GM19452 (cell line): ENCODE measurements at regions not wholly inside any gene's neighbourhood (a gene's known extent, or its start where the extent isn't known, plus 50 kb on each side); places are given as distances from the start of the nearest gene placed in this dataset.

Source experiments
- ATAC-seq: cut with Tn5 transposase; IDR thresholded peaks from one replicate; pipeline ENCODE4 v1.9.1; 2021; ENCODE audit not compliant: unreplicated experiment

DNA sequence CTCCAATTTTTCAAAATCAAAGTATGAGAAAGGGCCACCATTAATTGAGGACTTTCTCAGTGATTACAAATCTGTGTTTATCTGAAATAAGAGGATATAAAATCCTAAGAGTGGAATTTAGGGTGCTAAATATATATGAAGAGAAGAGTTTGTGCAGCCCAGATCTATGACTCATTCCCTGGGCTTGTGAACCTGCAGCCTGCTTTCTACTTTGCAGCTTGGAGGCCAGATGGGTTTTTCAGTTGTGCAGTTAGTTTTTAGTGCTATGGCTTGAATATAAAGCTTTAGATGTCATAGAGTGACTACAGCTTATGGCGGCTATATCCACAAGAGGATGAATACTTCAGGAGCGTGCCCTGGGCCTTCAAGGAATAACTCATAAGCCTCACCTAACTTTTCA lies 1391.1 kb downstream of the FSTL5 start:
- ATAC-seq, result no peak

DNA sequence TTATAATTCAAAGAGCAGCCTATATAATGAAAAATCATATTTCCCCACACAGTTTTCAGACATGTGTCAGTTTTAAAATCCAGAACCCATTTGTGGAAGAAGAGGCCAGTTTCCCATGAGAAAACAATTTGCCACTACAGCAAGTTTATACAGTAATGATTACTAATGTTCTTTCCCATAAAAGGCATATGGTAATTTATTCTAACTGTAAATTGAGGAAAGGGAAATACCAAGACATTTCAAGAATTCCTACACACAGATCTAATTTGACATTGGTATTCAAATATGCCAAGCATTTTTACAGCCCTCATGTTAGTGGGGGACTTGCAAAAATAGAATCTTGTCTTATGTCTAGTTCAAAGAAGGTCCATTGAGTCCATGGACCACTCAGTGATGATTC lies 1368.6 kb downstream of the FSTL5 start:
- no peak for ATAC-seq

DNA sequence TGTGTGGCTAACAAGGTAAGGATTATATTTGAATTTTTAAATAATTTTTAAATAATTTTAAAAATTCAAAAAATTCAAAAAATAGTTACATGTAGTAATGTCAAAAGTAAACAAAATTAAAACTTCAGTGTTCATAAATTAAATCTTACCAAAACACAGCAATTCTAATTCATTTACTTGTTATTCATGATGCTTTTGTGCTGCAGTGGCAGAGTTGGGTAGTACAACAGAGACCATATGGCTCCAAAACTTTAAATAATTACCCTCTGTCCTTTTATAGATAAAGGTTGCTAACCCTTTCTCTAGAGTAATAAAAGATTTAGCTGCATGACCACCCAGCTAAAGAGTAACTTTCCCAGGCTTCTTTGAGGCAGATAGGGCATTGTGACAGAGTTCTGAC lies 1355.6 kb downstream of the FSTL5 start:
- ATAC-seq, result no peak

DNA sequence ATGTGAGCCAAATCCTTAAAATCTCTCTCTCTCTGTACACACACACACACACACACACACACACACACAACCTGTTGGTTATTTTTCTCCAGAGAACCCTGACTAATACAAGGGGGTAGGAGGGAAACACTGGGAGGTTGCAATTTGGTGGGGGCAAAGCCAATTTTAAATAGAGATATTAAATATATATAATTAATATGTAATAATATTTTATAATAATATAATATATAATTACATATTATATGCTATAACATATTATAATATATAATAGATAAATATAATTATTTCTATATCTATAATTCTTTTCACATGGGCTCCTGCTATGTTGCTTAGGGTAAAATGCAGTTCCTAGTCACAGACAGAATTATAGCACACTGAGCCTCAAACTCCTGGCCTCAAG lies 1354.2 kb downstream of the FSTL5 start:
- no peak for ATAC-seq

DNA sequence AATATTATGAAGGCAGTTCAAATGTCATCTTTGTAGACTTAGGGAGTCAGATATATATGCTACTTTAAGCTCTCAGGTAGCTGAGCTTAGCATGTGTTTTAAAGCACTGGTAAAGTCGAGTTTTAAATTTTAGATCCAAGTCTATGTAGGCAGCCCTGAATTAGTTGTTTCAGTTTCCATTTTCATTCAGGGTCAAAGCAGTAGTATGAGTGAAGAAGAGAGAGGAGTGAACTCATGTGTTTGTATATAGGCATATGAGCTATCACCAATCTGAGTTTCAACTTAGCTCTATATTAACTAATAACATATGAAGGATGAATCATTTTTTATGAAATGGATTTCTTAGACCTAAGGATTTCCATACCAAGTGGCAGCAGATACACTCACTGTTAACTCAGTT lies 1353.4 kb downstream of the FSTL5 start:
- ATAC-seq, result no peak

DNA sequence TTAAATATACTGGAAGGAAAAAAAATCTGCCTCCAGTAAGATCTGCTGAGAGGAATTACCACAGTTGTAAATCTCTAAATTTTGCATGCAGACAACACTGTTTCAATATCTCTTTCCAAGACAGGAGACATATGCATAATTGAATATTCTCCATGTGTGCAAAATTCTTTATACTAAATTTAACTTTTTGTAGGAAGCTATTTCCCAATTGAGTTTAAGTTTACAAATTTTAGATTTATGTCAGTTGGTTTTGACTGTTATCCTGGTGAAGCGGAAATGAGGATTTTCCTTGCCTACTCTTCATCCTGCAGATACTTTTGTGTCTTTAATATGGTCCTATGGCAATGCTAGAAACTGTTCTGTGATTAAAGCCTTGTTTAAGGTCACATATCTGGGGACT lies 1352.9 kb downstream of the FSTL5 start:
- no peak for ATAC-seq

DNA sequence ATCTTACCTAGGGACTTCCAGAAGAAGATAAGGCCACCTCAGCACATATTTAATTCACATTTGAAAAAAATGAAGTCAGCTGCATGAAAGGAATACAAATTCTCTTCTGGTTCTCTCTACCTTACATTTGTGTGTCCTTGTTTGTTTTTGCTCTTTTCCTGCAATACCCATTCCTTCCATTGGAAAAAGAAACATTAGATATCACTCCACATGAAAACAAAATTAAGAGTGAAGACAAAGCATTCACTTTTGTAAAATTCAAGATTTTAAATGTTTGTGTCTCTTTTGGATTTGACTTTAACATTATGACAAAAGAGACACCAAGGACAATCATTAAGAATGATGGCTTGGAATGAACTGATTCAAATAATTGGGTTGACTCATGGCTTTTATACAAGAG lies 1351.8 kb downstream of the FSTL5 start:
- ATAC-seq, result no peak

DNA sequence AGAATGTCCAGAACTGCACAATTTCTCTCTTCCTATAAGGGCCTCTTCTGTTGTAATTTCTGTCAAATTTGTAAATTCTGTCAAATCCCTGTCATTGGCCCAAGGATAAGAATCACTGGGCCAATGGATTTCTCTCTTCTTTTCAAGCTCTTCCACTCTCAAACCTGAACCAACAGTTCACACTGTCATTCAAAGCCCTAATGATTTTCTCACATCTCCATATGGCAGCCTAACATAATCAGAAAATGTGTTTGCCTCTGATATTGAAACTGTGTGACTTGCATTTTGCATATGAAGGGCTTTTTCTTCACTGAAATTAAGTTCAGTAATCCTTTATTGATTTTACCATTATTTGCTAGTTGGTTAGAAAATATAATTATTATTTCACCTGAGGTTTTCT lies 1349.1 kb downstream of the FSTL5 start:
- no peak for ATAC-seq

DNA sequence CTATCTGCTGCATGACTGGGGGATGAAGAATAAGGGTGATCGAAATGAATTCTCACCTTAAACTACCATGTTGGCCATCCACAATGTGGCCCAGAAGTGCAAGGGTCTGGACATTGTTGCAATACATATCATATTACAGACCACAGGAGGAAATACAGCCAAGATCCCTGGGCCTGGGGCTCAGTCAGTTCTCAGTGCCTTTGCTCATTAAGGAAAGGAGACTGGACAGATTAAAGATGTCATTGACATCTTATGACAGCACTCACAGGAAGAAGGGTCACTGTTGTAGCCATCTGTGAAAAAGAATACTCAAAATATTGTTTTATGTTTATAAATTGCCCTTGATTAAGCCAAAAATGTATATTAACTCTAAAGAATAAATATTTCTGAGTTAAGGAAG lies 1345.2 kb downstream of the FSTL5 start:
- no peak for ATAC-seq

DNA sequence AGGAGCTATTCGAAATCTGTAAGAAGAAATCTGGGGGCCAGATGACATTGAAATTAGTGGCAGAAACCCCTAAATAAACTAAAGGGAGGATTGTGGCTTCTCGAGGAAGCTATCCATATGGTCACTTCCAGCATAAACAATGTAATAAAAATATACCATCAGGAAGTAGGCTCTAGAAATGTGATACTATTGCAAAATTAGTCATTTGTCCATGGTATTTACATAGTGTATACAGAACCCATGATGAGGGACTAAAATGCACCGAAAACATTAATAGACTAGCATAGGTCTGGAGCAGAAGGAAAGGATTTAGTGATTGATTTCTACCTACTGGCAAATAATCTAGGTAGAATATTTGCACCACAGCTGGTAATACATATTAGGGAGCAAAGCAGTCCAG lies 1344.0 kb downstream of the FSTL5 start:
- no peak for ATAC-seq

DNA sequence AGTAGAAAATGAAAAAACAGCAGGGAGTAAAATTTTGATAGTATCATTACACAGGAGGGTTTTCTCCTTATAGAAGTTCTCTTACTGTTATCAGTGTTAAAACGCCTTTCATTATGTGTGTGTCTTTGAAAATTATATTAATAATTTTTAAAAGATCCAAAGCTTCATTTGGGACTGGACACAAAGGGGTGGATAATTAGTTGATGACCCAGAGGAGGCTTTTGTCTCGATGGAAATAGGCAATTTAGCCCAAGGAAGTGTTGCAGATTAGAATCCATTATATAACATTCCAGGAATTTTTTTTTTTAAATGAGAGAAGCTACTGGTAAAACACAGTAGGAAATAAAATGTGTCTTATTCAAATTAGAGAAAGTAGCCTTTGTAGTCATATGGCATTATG lies 1339.3 kb downstream of the FSTL5 start:
- no peak for ATAC-seq

DNA sequence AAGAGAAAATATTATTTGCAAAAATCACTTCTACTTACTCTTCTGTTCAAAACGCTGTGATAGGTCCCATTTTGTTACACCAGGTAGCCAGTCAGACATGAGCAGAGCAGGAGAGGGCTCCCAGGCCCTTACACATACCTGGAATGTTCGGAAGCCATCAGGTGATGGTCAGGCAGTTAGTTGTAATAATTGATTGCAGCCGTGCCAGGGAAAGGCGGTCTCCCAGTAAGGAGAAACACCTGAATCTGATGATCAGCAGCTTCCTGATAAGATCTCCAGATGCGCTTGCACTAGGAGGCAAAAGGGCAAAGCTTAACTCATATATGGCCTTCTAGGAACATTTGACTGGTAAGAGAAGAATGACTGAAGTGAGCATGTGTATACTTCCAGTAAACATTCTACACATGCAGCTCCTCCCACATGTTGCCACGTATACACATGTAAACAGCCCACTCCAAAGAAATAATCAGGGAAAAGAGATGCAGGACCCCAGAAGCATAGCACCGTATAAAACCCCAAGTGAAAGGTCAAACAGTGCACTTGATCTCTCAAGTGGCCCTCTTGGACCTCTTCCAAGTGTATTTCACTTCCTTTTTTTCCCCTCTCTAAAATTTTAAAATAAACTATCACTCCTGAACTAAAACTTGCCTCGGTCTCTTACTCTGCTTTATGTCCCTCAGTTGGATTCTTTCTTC lies 1338.0 kb downstream of the FSTL5 start:
- no peak for ATAC-seq

DNA sequence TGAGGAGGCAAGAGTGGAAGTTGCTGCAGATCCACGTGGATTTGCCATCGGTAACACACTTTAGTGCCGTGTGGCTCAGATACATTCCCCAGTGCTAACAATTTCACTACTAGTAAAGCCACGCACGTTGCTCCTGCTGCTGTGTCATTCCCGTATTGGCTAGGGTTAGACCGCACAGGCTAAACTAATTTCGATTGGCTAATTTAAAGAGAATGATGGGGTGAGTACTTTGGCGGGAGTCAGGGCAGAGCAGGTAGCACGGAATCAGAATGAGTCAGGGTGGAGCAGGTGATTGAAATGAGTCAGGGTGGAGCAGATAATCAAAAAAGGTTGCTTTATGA lies 1337.5 kb downstream of the FSTL5 start:
- ATAC-seq, result no peak

DNA sequence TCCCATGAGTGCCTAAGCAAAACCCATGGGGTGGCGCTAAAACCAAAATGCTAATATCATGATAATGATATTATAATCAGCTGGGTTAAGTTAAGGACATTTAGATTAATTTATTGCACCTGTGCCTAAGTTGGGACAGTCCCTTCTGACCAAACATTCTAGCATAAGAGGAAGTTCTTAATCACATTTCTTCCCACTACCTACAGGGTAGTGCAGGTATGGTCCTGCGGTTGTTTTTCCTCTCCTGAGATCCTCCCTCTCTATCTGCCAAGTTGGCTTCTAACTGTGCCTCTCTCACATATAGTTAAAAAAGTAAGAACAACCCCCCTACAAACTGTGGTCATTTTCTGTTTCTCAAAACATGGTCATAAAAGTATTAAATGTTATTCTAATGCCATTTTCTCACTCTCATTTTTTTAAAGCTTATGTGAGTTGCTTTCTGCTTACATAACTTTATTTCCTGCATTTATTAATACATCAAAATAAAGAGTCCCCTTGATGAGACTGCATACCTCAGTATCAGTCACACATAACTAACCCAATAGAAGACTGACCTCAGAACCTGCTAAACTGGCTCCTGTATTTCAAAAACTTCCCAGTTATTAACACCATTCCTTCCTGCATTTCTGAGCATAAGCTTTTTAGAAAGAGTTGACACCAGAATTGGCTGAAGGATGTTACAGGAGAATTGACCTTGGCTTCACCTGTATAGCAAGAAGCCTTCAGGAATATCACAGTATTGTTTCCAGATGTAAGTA lies 1332.5 kb downstream of the FSTL5 start:
- ATAC-seq, result no peak

DNA sequence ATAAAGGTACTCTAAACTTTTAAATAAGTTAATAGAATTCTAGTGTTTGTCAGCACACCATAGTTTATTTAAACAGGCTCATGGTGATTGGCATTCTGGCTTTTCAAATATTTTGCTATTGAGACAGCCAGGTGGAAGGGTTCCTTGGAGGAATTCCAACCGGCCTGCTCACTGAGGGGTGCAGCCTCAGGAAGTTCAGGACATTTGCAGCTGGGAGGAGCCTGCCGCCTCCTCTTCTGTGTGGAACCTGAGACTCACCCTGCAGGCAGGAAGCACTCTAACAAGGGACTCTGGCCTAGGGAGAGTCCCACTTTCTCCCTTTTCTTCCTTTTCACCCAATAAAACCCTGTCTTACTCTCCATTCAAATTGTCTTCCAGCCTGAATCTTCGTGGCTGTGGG lies 1328.0 kb downstream of the FSTL5 start:
- no peak for ATAC-seq

DNA sequence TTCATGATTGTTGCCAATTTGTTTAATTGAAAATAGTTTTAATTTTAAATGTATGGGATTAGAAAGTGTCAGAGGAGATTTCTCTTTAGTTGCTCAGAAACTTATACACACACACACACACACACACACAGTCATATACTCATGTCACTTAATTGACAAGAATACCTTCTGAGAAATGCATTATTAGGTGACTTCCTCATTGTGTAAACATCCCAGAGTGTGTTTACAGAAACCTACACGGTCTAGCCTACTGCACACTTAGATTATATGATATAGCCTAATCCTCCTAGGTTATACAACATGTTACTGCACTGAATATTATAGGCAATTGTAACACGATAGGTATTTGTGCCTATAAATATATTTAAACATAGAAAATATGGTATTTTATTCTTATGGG lies 1327.4 kb downstream of the FSTL5 start:
- ATAC-seq, result no peak

DNA sequence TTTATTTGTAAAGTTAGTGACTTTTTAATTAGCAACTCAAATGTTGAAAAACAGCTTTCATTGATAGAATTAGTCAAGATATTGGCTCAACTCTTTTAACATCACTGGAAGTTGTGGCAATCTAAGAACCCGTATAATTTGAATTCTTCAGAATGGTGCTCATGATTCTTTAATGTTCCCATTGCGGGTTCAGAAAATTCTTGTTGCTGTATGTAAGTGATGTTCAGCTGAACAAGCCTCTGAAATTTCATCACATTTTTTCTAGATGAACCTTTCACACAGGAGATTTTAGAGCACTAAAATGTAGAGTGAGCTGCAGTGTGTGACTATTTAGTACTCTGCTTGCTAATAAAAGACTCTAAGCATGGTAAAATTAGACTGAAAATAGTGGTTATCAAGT lies 1317.7 kb downstream of the FSTL5 start:
- ATAC-seq, result no peak

DNA sequence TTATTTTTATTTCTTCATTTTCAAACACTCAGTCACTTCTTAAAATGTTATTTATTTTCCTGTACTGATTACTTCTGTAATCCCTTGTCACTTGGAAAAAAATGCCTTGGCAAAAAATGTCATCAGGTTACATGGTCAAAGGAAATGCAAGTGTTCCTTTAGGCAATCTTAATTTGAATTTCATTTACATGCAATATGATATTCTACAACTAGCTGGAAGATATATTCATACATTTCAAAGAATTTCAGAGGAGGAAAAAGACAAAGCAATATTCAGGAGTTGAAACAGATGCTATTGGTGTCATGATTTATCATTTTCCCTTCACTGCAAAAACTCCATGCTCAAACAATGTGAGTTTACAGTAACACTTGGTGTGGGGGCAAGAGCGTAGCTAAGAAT lies 1316.6 kb downstream of the FSTL5 start:
- ATAC-seq, result no peak

DNA sequence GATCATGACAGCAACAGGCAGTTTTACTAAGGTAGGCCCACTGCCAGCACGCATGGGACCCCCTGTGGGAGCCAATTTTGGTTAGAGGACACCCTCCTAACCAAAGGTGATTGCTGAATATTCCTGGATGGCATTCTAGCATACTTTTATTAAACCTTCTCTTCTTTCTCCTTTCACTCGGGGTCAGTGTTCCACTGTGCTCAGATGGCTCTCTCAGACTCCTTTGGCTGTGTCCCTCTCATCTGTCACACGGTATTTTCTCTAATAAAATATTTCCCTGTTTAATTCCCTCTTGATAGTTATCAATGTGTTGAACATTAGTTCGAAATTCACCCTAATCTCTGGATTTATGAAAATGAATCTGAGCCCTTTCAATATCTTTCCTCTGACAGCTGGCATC lies 1315.3 kb downstream of the FSTL5 start:
- ATAC-seq, result no peak

DNA sequence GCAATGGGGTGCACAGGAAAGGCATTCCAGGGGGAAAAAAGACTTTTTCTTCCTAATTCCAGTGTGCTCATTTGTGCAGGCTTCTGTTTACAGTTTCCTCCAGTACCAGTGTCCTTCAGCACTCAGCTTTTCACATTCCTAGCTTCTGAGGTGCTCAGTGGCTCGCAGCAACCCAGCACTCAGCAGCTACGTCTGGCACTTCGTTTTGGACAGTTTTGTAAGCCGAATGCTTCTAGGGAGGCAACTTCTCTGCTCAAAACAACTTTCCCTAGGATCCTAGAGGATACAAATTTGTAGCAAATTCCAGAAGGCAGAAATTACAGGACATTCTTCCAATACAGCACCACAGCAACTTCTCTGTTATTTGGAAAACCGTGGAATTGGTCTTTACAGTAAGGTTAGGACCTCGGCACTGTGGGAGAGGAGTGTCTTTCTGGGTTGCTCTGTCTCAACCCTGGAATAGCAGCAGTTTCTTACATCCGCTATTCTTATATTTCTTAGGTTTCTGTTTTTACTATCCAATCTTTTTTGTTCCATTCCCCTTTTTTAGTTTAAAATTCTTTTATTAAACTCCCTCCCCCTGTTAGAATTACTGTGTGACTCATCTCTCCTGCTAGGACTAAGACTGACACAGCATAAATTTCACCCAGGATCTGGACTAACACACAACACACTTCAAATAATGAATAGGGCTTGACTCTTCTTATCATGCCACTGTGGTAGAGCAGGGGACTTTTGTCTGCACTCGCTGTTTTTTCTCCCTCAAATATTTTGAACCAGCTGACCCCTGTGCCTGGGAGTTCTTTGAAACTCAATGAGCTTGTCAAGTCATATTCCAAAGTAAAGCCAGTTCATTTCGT lies 1314.7 kb downstream of the FSTL5 start:
- ATAC-seq, result no peak

DNA sequence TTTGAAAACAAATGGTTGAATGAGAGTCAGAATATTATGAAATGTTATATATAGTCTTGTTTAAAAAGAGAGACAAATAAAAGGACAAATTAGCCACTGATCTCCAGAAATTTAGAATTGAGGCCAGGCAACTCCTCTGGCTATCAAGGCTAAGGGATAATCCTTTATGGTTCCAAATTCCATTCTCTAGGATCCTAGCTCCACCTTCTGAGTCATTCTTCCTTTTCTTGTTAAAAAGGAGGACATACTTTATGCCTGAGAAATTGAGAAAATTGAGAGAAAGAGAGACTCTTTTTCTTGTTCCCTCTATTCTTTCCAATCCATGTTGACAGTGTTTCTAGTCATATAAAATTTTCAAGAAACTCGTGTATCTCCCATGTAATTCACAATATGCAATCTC lies 1299.5 kb downstream of the FSTL5 start:
- ATAC-seq, result no peak

DNA sequence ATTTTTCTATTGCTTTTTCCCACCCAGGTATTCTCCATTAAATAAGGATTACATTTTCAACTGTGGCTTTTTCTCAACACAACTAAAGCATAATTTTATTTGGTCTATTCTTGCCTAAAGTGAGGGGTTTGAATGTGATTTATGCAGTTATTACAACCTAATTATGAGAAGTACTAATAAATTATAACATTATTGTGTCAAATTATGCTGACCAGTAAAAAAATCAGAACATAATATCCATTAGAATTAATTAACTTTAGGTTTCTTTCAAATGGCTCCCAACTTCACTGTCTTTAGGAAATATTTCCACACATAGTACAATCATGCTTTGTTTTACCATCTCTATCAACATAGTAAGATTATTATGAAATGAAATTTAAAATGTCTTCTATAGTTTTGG lies 1293.9 kb downstream of the FSTL5 start:
- ATAC-seq, result no peak
